SK-N-SH (cell line): ENCODE measurements at regions not wholly inside any gene's neighbourhood (a gene's known extent, or its start where the extent isn't known, plus 50 kb on each side); places are given as distances from the start of the nearest gene placed in this dataset.

ENCODE experiments used
- CTCF ChIA-PET: fragments of 300-600, 350-600 bp; formaldehyde crosslinking; extraction: SDS; loops from one replicate; lab custom pipeline; 2021; lab: Yijun Ruan, JAX
- POLR2A ChIA-PET: fragments of 350-600 bp; sonication (Branson Sonifier 250); formaldehyde crosslinking; extraction: SDS; loops from one replicate; lab custom pipeline; 2020; ENCODE audit warnings: antibody characterized with exemption, inconsistent platforms; lab: Yijun Ruan, JAX
- DNase-seq: peaks from one replicate; pipeline ENCODE4 v3.0.0; 2012
- H2AFZ ChIP-seq: fragments of 200-600 bp; sonication (generic); 2 replicates; pipeline ENCODE4 v1.8.1; 2016; ENCODE audit warnings: antibody characterized with exemption, mild to moderate bottlenecking, low read depth
- H3F3A ChIP-seq: fragments of 200-600 bp; sonication (generic); replicated peaks from 2 replicates; pipeline ENCODE3; 2016; ENCODE audit warnings: antibody characterized with exemption, mild to moderate bottlenecking; ENCODE audit not compliant: insufficient read depth
- H3K27ac ChIP-seq, 2 experiments: fragments of 200-500 bp in 1 of 2; fragments of 200-600 bp in 1 of 2; sonication (Bioruptor generic) in 1 of 2; sonication (generic), shearing (Covaris generic) in 1 of 2; 2 replicates each; pipeline versions ENCODE4 v1.5.1 to v1.6.1; 2014 to 2016; ENCODE audit warnings: low read depth in 2 of 2, inconsistent platforms in 1 of 2, low read length in 1 of 2, mild to moderate bottlenecking in 1 of 2, mixed read lengths in 1 of 2
- H3K27me3 ChIP-seq: fragments of 200-600 bp; sonication (generic), shearing (Covaris generic); 2 replicates; pipeline ENCODE4 v1.6.1; 2016; ENCODE audit warnings: mixed run types; ENCODE audit not compliant: insufficient read depth
- H3K36me3 ChIP-seq, 2 experiments: fragments of 200-500 bp in 1 of 2; fragments of 200-600 bp in 1 of 2; sonication (Bioruptor generic) in 1 of 2; sonication (generic) in 1 of 2; replicated peaks in 1 of 2; 2 replicates each; pipeline versions ENCODE3 to v1.5.1; 2014 to 2016; ENCODE audit warnings: low read length in 1 of 2, mild to moderate bottlenecking in 1 of 2; ENCODE audit not compliant: insufficient read depth in 2 of 2, control insufficient read depth in 1 of 2
- H3K4me1 ChIP-seq, 2 experiments: fragments of 200-500 bp in 1 of 2; fragments of 200-600 bp in 1 of 2; sonication (Bioruptor generic) in 1 of 2; sonication (generic), shearing (Covaris generic) in 1 of 2; 2 replicates each; pipeline versions ENCODE4 v1.5.1 to v1.6.1; 2014 to 2016; ENCODE audit warnings: low read depth in 1 of 2, low read length in 1 of 2, mixed run types in 1 of 2; ENCODE audit not compliant: insufficient read depth in 2 of 2, control insufficient read depth in 1 of 2
- H3K4me2 ChIP-seq: fragments of 200-600 bp; sonication (generic), shearing (Covaris generic); 2 replicates; pipeline ENCODE4 v1.6.1; 2017; ENCODE audit warnings: mixed run types
- H3K4me3 ChIP-seq, 2 experiments: fragments of 200-500 bp in 1 of 2; fragments of 200-600 bp in 1 of 2; sonication (Bioruptor generic) in 1 of 2; sonication (generic), shearing (Covaris generic) in 1 of 2; 2 replicates each; pipeline versions ENCODE4 v1.5.1 to v1.8.1; 2014 to 2016; ENCODE audit warnings: low read depth in 2 of 2, inconsistent platforms in 1 of 2, low read length in 1 of 2, mild to moderate bottlenecking in 1 of 2, mixed read lengths in 1 of 2, moderate library complexity in 1 of 2
- H3K79me2 ChIP-seq: fragments of 200-600 bp; sonication (generic); 2 replicates; pipeline ENCODE4 v1.8.1; 2017; ENCODE audit warnings: mild to moderate bottlenecking; ENCODE audit not compliant: insufficient read depth
- H3K9ac ChIP-seq: fragments of 200-600 bp; sonication (generic); 2 replicates; pipeline ENCODE4 v1.6.1; 2017; ENCODE audit warnings: mixed run types
- H3K9me2 ChIP-seq: fragments of 200-600 bp; sonication (generic); 2 replicates; pipeline ENCODE4 v1.6.1; 2017; ENCODE audit warnings: mixed run types
- H3K9me3 ChIP-seq: fragments of 200-600 bp; sonication (generic); 2 replicates; pipeline ENCODE4 v1.6.1; 2017; ENCODE audit warnings: mixed run types, mild to moderate bottlenecking, moderate library complexity
- H4K20me1 ChIP-seq: fragments of 200-600 bp; sonication (generic); 2 replicates; pipeline ENCODE4 v1.6.1; 2017; ENCODE audit warnings: mild to moderate bottlenecking, mixed run types; ENCODE audit not compliant: insufficient read depth
- CHD2 ChIP-seq: fragments of 150-350 bp; IDR thresholded peaks from 2 replicates; pipeline ENCODE4 v1.6.1; 2018; ENCODE audit warnings: low read length; ENCODE audit not compliant: partially characterized antibody
- ELF1 ChIP-seq: IDR thresholded peaks from 2 replicates; pipeline ENCODE4 v1.4.0; 2012
- EZH2phosphoT487 ChIP-seq: fragments of 200-600 bp; sonication (generic); IDR thresholded peaks from 2 replicates; pipeline ENCODE4 v1.6.1; 2017; ENCODE audit warnings: low read depth, mixed run types, mild to moderate bottlenecking, antibody characterized with exemption, moderate library complexity, borderline replicate concordance
- FOSL2 ChIP-seq: IDR thresholded peaks from 2 replicates; pipeline ENCODE4 v1.4.0; 2012; ENCODE audit warnings: low read depth, mild to moderate bottlenecking, moderate library complexity, borderline replicate concordance
- FOXJ3 ChIP-seq: sonication (generic); formaldehyde crosslinking; IDR thresholded peaks from 2 replicates; pipeline ENCODE4 v1.5.1; 2020; ENCODE audit warnings: mild to moderate bottlenecking, missing genetic modification reagents
- GABPA ChIP-seq: IDR thresholded peaks from 2 replicates; pipeline ENCODE4 v1.4.0; 2012; ENCODE audit warnings: low read depth, mild to moderate bottlenecking
- JUND ChIP-seq: IDR thresholded peaks from 2 replicates; pipeline ENCODE4 v1.4.0; 2012
- MEF2A ChIP-seq: IDR thresholded peaks from 2 replicates; pipeline ENCODE4 v1.4.0; 2012; ENCODE audit warnings: low read depth, borderline replicate concordance
- MXI1 ChIP-seq: IDR thresholded peaks from 2 replicates; pipeline ENCODE4 v1.6.1; 2012; ENCODE audit warnings: mild to moderate bottlenecking, low read depth, low read length, improper control_type of control experiment
- NFIC ChIP-seq: IDR thresholded peaks from 2 replicates; pipeline ENCODE4 v1.4.0; 2012; ENCODE audit warnings: borderline replicate concordance
- RAD21 ChIP-seq: IDR thresholded peaks from 2 replicates; pipeline ENCODE4 v1.6.1; 2012; ENCODE audit warnings: mild to moderate bottlenecking, low read length
- RFX5 ChIP-seq: IDR thresholded peaks from 2 replicates; pipeline ENCODE4 v1.6.1; 2012; ENCODE audit warnings: mild to moderate bottlenecking, improper control_type of control experiment, low read length
- SIN3A ChIP-seq: IDR thresholded peaks from 2 replicates; pipeline ENCODE4 v1.6.1; 2012; ENCODE audit warnings: low read depth, mild to moderate bottlenecking, low read length, moderate library complexity, borderline replicate concordance
- TCF12 ChIP-seq: IDR thresholded peaks from 2 replicates; pipeline ENCODE4 v1.4.0; 2012
- TEAD4 ChIP-seq: IDR thresholded peaks from 2 replicates; pipeline ENCODE4 v1.4.0; 2012; ENCODE audit warnings: mild to moderate bottlenecking, borderline replicate concordance; ENCODE audit not compliant: insufficient read depth
- YY1 ChIP-seq: IDR thresholded peaks from 2 replicates; pipeline ENCODE4 v1.4.0; 2012; ENCODE audit warnings: low read depth, mild to moderate bottlenecking
- WGBS: methylation state at CpG from one replicate; pipeline ENCODE4 v1.1.6; 2017; ENCODE audit warnings: low lambda C conversion rate; 5-methylcytosine and 5-hydroxymethylcytosine counted together
- TF ChIP-seq, protein P1 (sequence below): fragments of 200-600 bp; sonication (generic); IDR thresholded peaks from 2 replicates; pipeline ENCODE4 v1.6.1; 2017; ENCODE audit warnings: antibody characterized with exemption, mild to moderate bottlenecking, moderate library complexity
- TF ChIP-seq, protein P2 (sequence below): IDR thresholded peaks from 2 replicates; pipeline ENCODE4; 2012
- TF ChIP-seq, protein P3 (sequence below): IDR thresholded peaks from 2 replicates; pipeline ENCODE4 v1.4.0; 2012; ENCODE audit warnings: low read depth

DNA sequence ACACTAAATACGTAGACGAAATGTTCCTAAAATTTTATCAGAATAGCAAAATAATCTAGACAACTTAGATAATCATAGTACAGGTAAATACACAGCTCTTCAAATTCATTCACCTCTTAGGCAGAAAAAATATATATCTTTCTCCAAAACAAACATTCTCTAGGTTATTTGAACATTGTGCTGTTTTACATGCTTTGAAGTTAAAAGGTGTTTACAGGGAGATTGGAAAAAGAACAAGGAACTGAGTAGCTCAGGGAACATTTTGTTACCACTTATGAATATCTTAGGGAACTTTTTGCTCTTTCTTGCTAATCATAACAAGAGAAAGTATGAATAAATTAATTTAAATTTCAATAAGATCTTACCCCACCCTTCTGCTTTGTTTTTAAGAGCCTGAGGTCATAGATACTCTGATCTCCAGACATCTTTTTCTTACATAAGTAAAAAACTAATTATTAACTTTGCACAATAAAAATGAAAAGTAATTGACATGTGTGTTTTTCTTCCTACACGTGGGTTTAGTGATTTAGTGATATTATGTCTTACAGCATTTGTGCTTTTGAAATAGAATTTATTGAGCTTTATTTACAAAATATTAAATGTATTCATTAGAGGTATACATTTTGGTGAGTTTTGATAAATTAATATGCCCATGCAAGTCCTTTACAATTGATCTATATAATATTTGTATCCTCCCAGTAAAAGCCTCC, 1141.4 kb upstream of the EYS start:
- H2AFZ ChIP-seq = no peak overlapping the region
- no peaks in the 10 kb centered on the region for H3K36me3 ChIP-seq
- CTCF ChIA-PET = no interaction called here
- no peak overlapping the region for H3K4me2 ChIP-seq
- no peak for DNase-seq
- H3K4me3 ChIP-seq = no peak overlapping the region
- no peaks in the 10 kb centered on the region for H3K9me2 ChIP-seq
- no peaks in the 10 kb centered on the region for H3K27me3 ChIP-seq
- WGBS = 36% methylated on average over 3 of the region's 3 CpGs
- H3K27ac ChIP-seq = no peak overlapping the region
- no peaks in the 10 kb centered on the region for H3K9me3 ChIP-seq
- no peaks in the 10 kb centered on the region for H4K20me1 ChIP-seq
- POLR2A ChIA-PET = no interaction called here
- H3K79me2 ChIP-seq = no peaks in the 10 kb centered on the region
- H3K9ac ChIP-seq = no peak overlapping the region
- no peaks in the 10 kb centered on the region for H3K4me1 ChIP-seq
- no peak for TF ChIP-seq JUND
- TF ChIP-seq TCF12 = no peak
- no peak for TF ChIP-seq FOXJ3
- TF ChIP-seq YY1 = no peak
- TF ChIP-seq EZH2phosphoT487 = no peak
- TF ChIP-seq CHD2 = no peak
- TF ChIP-seq ELF1 = no peak
- TF ChIP-seq, protein P1, sequence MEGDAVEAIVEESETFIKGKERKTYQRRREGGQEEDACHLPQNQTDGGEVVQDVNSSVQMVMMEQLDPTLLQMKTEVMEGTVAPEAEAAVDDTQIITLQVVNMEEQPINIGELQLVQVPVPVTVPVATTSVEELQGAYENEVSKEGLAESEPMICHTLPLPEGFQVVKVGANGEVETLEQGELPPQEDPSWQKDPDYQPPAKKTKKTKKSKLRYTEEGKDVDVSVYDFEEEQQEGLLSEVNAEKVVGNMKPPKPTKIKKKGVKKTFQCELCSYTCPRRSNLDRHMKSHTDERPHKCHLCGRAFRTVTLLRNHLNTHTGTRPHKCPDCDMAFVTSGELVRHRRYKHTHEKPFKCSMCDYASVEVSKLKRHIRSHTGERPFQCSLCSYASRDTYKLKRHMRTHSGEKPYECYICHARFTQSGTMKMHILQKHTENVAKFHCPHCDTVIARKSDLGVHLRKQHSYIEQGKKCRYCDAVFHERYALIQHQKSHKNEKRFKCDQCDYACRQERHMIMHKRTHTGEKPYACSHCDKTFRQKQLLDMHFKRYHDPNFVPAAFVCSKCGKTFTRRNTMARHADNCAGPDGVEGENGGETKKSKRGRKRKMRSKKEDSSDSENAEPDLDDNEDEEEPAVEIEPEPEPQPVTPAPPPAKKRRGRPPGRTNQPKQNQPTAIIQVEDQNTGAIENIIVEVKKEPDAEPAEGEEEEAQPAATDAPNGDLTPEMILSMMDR = no peak
- no peak for TF ChIP-seq RFX5
- no peak for TF ChIP-seq MXI1
- TF ChIP-seq, protein P2, sequence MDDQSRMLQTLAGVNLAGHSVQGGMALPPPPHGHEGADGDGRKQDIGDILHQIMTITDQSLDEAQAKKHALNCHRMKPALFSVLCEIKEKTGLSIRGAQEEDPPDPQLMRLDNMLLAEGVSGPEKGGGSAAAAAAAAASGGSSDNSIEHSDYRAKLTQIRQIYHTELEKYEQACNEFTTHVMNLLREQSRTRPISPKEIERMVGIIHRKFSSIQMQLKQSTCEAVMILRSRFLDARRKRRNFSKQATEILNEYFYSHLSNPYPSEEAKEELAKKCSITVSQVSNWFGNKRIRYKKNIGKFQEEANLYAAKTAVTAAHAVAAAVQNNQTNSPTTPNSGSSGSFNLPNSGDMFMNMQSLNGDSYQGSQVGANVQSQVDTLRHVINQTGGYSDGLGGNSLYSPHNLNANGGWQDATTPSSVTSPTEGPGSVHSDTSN = no peak
- TF ChIP-seq SIN3A = no peak
- TF ChIP-seq, protein P3, sequence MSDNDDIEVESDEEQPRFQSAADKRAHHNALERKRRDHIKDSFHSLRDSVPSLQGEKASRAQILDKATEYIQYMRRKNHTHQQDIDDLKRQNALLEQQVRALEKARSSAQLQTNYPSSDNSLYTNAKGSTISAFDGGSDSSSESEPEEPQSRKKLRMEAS = no peak
- TF ChIP-seq FOSL2 = no peak
- TF ChIP-seq TEAD4 = no peak
- no peak for TF ChIP-seq NFIC
- TF ChIP-seq RAD21 = no peak
- no peak for TF ChIP-seq GABPA
- no peak for TF ChIP-seq MEF2A
- TF ChIP-seq, all 33 proteins: peak for 0
- H3F3A ChIP-seq = no peaks in the 10 kb centered on the region
